ENCODE measurements at regions not wholly inside any gene's neighbourhood (a gene's known extent, or its start where the extent isn't known, plus 50 kb on each side); places are given as distances from the start of the nearest gene placed in this dataset.

- TF ChIP-seq CTCF (IDR thresholded peaks at IDR 0.05) (no peak), POLR2A (IDR thresholded peaks at IDR 0.05) (no peak)
Observed at GRCh38 chr15:31782951-31783350, 247.4 kb upstream of the CHRNA7 start.
